CD4-positive, alpha-beta memory T cell (primary cell): ENCODE measurements at regions not wholly inside any gene's neighbourhood (a gene's known extent, or its start where the extent isn't known, plus 50 kb on each side); places are given as distances from the start of the nearest gene placed in this dataset.

Experiments
- CTCF ChIA-PET: fragments of 350-600 bp; sonication (Branson Sonifier 250); formaldehyde crosslinking; loops from one replicate; lab custom pipeline; 2021; ENCODE audit warnings: inconsistent platforms; ENCODE audit not compliant: partially characterized antibody; lab: Charles Lee
- POLR2A ChIA-PET: fragments of 350-600 bp; sonication (Branson Sonifier 250); formaldehyde crosslinking; loops from one replicate; lab custom pipeline; 2021; ENCODE audit not compliant: partially characterized antibody; lab: Charles Lee
- DNase-seq, 5 donors: peaks; one replicate each; pipeline versions ENCODE4 v3.0.0 to v3.0.0-alpha.2; 2020 to 2022; ENCODE audit warnings: mixed read lengths in 1 of 5
- H3K27ac ChIP-seq: one replicate; pipeline ENCODE4 v1.7.0; 2013; ENCODE audit warnings: low read depth, low read length
- H3K27me3 ChIP-seq: 2 replicates; pipeline ENCODE4 v1.7.0; 2013; ENCODE audit warnings: mild to moderate bottlenecking, low read length, moderate library complexity; ENCODE audit not compliant: insufficient read depth
- H3K36me3 ChIP-seq: 2 replicates; pipeline ENCODE4 v1.7.0; 2013; ENCODE audit warnings: mild to moderate bottlenecking, low read length, moderate library complexity; ENCODE audit not compliant: insufficient read depth
- H3K4me1 ChIP-seq: 2 replicates; pipeline ENCODE4 v1.7.0; 2013; ENCODE audit warnings: mild to moderate bottlenecking, low read length, moderate library complexity; ENCODE audit not compliant: insufficient read depth
- H3K4me3 ChIP-seq, 2 donors: one replicate each; pipeline ENCODE4 v1.7.0; 2013; ENCODE audit warnings: low read length in 2 of 2, mild to moderate bottlenecking in 1 of 2
- H3K9me3 ChIP-seq, 2 donors: one replicate each; pipeline ENCODE4 v1.7.0; 2013; ENCODE audit warnings: low read length in 2 of 2, control low read depth in 1 of 2; ENCODE audit not compliant: control insufficient read depth in 1 of 2
- H3K27ac Mint-ChIP-seq, 7 donors: one replicate each; pipeline ENCODE4 v1.8.0; 2020 to 2021; ENCODE audit warnings: mixed read lengths in 7 of 7, mild to moderate bottlenecking in 6 of 7, inconsistent platforms in 3 of 7, moderate library complexity in 3 of 7
- H3K27me3 Mint-ChIP-seq, 2 donors: one replicate each; pipeline ENCODE4 v1.8.0; 2020 to 2021; ENCODE audit warnings: mixed read lengths in 2 of 2
- H3K36me3 Mint-ChIP-seq, 2 donors: one replicate each; pipeline ENCODE4 v1.8.0; 2020 to 2021; ENCODE audit warnings: mixed read lengths in 2 of 2, inconsistent platforms in 1 of 2, mild to moderate bottlenecking in 1 of 2
- H3K4me1 Mint-ChIP-seq, 4 donors: one replicate each; pipeline ENCODE4 v1.8.0; 2020 to 2021; ENCODE audit warnings: mixed read lengths in 4 of 4, mild to moderate bottlenecking in 1 of 4
- H3K4me3 Mint-ChIP-seq, 8 donors: one replicate each; pipeline ENCODE4 v1.8.0; 2020 to 2021; ENCODE audit warnings: mixed read lengths in 8 of 8, mild to moderate bottlenecking in 7 of 8, moderate library complexity in 6 of 8, inconsistent platforms in 3 of 8
- H3K9me3 Mint-ChIP-seq, 8 donors: one replicate each; pipeline ENCODE4 v1.8.0; 2020 to 2021; ENCODE audit warnings: mixed read lengths in 8 of 8, mild to moderate bottlenecking in 5 of 8, inconsistent platforms in 3 of 8, moderate library complexity in 1 of 8
- intact Hi-C: fragments of 100-400 bp; cut with micrococcal nuclease; formaldehyde crosslinking; loops from one replicate; pipeline ENCODE4 v1.15.1; 2023

DNA sequence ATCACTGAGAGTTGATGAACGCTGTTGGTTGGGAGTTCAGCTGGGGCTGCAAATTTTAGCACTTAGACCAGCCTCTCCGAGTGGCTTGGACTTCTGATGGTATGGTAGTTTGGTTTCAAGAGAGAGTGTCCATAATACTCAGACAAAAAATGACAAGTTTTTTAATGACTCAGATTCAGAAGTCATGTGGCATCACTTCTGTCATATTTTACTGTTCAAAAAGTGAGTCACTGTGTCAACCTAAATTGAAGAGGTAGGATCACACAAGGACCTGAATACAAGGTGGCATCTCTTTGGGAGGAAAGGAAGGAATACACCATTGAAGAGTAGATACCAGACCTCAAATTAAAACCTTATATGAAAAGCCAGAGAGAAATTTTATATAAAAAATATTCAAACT is 99.1 kb upstream of the CHMP2B start:
- no peak overlapping the region for H3K27ac Mint-ChIP-seq
- no peaks in the 10 kb centered on the region for H3K36me3 Mint-ChIP-seq
- no peaks in the 10 kb centered on the region for H3K36me3 ChIP-seq
- intact Hi-C loops = no loop called here
- ChIA-PET CTCF (no interaction called here), POLR2A (no interaction called here)
- H3K4me1 Mint-ChIP-seq = no peaks in the 10 kb centered on the region
- H3K4me1 ChIP-seq = no peaks in the 10 kb centered on the region
- no peak for DNase-seq
- peaks cover 0 to 2% (median 0%) of the 10 kb centered on the region in 8 donors for H3K9me3 Mint-ChIP-seq
- no peak overlapping the region for H3K4me3 ChIP-seq
- H3K27me3 ChIP-seq = no peaks in the 10 kb centered on the region
- no peaks in the 10 kb centered on the region for H3K9me3 ChIP-seq
- H3K4me3 Mint-ChIP-seq = no peak overlapping the region
- no peak overlapping the region for H3K27ac ChIP-seq
- no peaks in the 10 kb centered on the region for H3K27me3 Mint-ChIP-seq

DNA sequence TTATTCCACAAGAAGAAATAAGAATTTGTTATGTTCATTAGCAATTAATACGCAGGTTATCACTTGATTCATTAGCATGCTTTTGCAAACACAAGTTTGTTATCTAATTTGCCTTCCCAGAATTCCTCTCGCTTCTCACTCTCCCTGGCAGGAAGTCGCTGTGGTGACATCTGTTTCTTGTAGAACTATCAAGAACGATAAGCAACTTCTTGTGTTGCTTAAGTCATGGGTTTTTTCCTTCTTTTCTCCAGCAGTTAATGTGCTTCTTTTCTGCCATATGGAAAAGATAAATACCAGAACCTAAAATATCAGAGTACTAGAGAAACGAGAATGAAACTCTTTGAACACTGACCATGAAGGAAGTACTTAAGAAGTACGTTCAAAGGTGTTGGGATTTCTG is 99.8 kb upstream of the CHMP2B start:
- no peaks in the 10 kb centered on the region for H3K27me3 ChIP-seq
- no peak overlapping the region for H3K4me3 ChIP-seq
- H3K4me1 ChIP-seq = no peaks in the 10 kb centered on the region
- intact Hi-C loops = no loop called here
- Mint-ChIP-seq H3K4me1 (no peaks in the 10 kb centered on the region), H3K4me3 (no peak overlapping the region), H3K27ac (no peak overlapping the region), H3K36me3 (no peaks in the 10 kb centered on the region), H3K27me3 (no peaks in the 10 kb centered on the region), H3K9me3 (peaks cover 0 to 2% (median 0%) of the 10 kb centered on the region in 8 donors)
- H3K9me3 ChIP-seq = no peaks in the 10 kb centered on the region
- H3K36me3 ChIP-seq = no peaks in the 10 kb centered on the region
- DNase-seq = no peak
- POLR2A ChIA-PET = no interaction called here
- CTCF ChIA-PET = no interaction called here
- H3K27ac ChIP-seq = no peak overlapping the region

DNA sequence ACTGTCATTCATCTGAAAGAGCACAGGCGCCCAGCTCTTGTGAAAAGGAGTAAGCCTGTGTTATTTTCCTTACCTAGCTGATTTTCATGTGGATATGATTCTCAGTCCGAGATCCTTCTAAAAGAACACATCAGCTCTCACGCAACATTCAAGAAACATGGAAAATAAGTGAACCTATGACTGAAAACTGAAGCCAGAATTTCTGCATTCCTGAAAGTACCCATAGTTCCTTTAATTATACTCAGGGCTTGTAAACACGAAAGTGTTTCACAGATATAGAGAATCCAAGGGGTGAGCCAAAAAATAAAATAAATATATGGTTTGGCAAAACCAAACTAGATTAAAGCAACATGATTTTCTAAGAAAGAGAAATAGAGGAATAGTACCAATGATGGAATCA is 100.8 kb upstream of the CHMP2B start:
- Histone ChIP-seq H3K4me3 (no peak overlapping the region), H3K27me3 (no peaks in the 10 kb centered on the region), H3K4me1 (no peaks in the 10 kb centered on the region), H3K36me3 (no peaks in the 10 kb centered on the region), H3K9me3 (no peaks in the 10 kb centered on the region), H3K27ac (no peak overlapping the region)
- H3K4me3 Mint-ChIP-seq = no peak overlapping the region
- no peaks in the 10 kb centered on the region for H3K36me3 Mint-ChIP-seq
- no peak overlapping the region for H3K27ac Mint-ChIP-seq
- no peaks in the 10 kb centered on the region for H3K4me1 Mint-ChIP-seq
- intact Hi-C loops = no loop called here
- ChIA-PET POLR2A (no interaction called here), CTCF (interaction anchor here (0.5 kb wide), 1 partner anchor 18 kb away, joined by 3 read pairs; no protein-coding TSS in a partner anchor)
- H3K27me3 Mint-ChIP-seq = no peaks in the 10 kb centered on the region
- peaks cover 0 to 2% (median 0%) of the 10 kb centered on the region in 8 donors for H3K9me3 Mint-ChIP-seq
- DNase-seq = no peak

DNA sequence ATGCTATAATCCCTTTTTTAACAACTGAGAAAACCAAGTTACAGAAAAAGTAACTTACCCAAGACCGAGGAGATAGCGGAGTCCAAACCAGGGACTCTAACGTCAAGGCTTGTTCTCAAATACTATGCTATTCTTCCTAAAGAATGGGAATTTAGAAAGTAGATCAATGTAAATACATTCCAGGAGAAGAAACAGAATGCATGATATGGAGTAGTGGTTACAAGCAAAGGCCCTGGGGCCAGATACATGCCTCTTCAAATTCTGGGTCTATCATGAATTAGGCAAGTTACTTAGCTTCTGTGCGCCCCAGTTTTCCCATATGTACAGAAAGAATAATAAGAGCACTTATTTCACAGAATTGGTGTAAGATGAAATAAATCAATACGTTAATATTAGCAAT is 102.0 kb upstream of the CHMP2B start:
- intact Hi-C loops = no loop called here
- no peaks in the 10 kb centered on the region for H3K36me3 Mint-ChIP-seq
- no peaks in the 10 kb centered on the region for H3K4me1 Mint-ChIP-seq
- H3K27me3 ChIP-seq = no peaks in the 10 kb centered on the region
- no peaks in the 10 kb centered on the region for H3K9me3 ChIP-seq
- H3K4me3 ChIP-seq = no peak overlapping the region
- H3K36me3 ChIP-seq = no peaks in the 10 kb centered on the region
- H3K27ac Mint-ChIP-seq = no peak overlapping the region
- no peaks in the 10 kb centered on the region for H3K27me3 Mint-ChIP-seq
- CTCF ChIA-PET = no interaction called here
- H3K27ac ChIP-seq = no peak overlapping the region
- no peak overlapping the region for H3K4me3 Mint-ChIP-seq
- POLR2A ChIA-PET = no interaction called here
- peaks cover 0 to 2% (median 0%) of the 10 kb centered on the region in 8 donors for H3K9me3 Mint-ChIP-seq
- no peak for DNase-seq
- no peaks in the 10 kb centered on the region for H3K4me1 ChIP-seq

DNA sequence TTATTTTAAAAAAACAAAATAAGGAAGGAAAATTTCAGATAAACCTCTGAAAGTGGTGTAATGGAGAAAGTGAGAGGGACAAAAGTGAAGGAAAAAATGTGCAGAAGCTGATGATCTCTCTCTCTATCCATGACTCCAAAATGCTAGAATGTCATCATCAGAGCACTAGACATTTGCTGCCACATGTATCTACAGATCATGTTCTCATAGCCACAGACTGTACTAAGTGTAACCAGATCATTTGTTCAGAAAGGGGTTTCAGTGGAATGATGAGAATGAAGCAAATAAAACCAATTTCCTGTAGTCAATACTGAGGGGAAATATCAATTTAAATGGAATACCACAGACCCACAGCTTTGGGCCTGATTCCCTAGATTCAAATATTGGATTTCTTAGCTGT is 104.3 kb upstream of the CHMP2B start:
- no peak overlapping the region for H3K27ac Mint-ChIP-seq
- H3K9me3 Mint-ChIP-seq = peaks cover 0 to 2% (median 0%) of the 10 kb centered on the region in 8 donors
- intact Hi-C loops = no loop called here
- no peak for DNase-seq
- H3K9me3 ChIP-seq = no peaks in the 10 kb centered on the region
- H3K4me3 Mint-ChIP-seq = no peak overlapping the region
- H3K36me3 ChIP-seq = no peaks in the 10 kb centered on the region
- no peaks in the 10 kb centered on the region for H3K4me1 ChIP-seq
- ChIA-PET CTCF (no interaction called here), POLR2A (no interaction called here)
- H3K4me1 Mint-ChIP-seq = no peaks in the 10 kb centered on the region
- H3K36me3 Mint-ChIP-seq = no peaks in the 10 kb centered on the region
- H3K27me3 Mint-ChIP-seq = no peaks in the 10 kb centered on the region
- no peak overlapping the region for H3K27ac ChIP-seq
- no peaks in the 10 kb centered on the region for H3K27me3 ChIP-seq
- no peak overlapping the region for H3K4me3 ChIP-seq

DNA sequence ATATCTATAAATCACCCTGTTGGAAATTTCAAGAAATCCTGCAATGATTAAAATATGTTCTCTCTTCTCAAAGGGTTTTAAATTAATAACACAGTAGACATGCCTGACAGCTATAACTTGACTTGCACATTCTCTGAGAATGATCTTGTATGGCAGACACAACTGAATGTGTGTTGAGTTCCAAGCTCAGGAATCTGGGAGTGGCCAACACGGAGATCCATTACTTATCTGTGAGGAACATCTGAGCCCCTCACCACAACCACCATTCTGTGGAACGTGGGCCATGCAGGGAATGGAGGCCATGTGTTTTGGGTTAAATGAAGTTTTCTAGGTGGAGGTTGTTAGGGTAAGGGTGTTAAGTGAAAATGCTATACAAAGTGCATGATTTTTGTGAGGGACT is 105.3 kb upstream of the CHMP2B start:
- Mint-ChIP-seq H3K4me3 (no peak overlapping the region), H3K36me3 (no peaks in the 10 kb centered on the region), H3K9me3 (peaks cover 0 to 2% (median 0%) of the 10 kb centered on the region in 8 donors), H3K4me1 (no peaks in the 10 kb centered on the region), H3K27me3 (no peaks in the 10 kb centered on the region), H3K27ac (no peak overlapping the region)
- POLR2A ChIA-PET = no interaction called here
- H3K4me3 ChIP-seq = no peak overlapping the region
- H3K36me3 ChIP-seq = no peaks in the 10 kb centered on the region
- CTCF ChIA-PET = no interaction called here
- no peak overlapping the region for H3K27ac ChIP-seq
- H3K27me3 ChIP-seq = no peaks in the 10 kb centered on the region
- intact Hi-C loops = no loop called here
- no peaks in the 10 kb centered on the region for H3K4me1 ChIP-seq
- DNase-seq = no peak
- H3K9me3 ChIP-seq = no peaks in the 10 kb centered on the region

DNA sequence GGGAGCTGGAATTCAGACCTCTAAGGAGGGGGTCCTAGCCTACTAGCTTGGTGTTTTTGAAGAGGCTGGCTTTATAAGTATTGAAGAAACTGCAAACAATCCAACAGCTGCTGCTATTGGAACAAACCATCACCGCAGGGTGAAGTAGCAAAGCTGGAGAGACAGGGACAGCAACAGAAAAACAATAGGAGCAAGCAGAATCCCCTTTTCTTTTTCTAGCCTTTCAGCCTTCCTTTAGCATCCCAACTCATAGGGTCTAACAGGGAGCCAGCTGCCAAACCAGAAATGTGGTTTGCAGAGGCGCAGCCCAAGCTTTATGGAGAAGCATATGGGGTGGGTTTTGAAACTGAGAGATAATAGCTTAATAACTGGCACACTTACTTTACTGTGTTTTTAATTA is 106.2 kb upstream of the CHMP2B start:
- no peak for DNase-seq
- intact Hi-C loops = no loop called here

DNA sequence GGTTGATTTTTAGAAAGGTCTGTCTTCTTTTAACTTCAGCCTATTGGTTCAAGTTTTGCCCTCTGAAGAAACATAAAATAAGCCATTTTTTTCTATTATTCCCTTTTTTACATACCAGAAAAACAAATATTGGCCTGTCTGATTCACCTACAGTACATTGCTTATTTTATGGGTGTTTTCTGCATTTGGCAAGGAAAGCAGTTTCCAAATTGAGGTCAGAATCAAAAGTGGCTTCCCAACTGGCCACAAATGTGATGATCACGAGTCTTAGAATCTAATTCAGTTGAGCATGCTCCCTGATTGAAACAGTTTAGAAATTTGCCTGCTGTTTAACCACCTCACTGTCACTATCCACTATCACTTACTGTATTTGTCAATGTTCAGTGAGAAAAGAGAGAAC is 106.9 kb upstream of the CHMP2B start:
- H3K4me1 Mint-ChIP-seq = no peaks in the 10 kb centered on the region

More for the DNA sequence above, 106.2 kb upstream of the CHMP2B start:
- CTCF ChIA-PET = no interaction called here
- H3K4me3 Mint-ChIP-seq = no peak overlapping the region
- no peak overlapping the region for H3K27ac Mint-ChIP-seq
- no peaks in the 10 kb centered on the region for H3K9me3 ChIP-seq
- no peak overlapping the region for H3K4me3 ChIP-seq
- no peak overlapping the region for H3K27ac ChIP-seq
- H3K9me3 Mint-ChIP-seq = no peaks in the 10 kb centered on the region
- no peaks in the 10 kb centered on the region for H3K27me3 ChIP-seq
- POLR2A ChIA-PET = no interaction called here
- no peaks in the 10 kb centered on the region for H3K36me3 Mint-ChIP-seq
- H3K4me1 Mint-ChIP-seq = no peaks in the 10 kb centered on the region
- H3K4me1 ChIP-seq = no peaks in the 10 kb centered on the region
- H3K36me3 ChIP-seq = no peaks in the 10 kb centered on the region
- H3K27me3 Mint-ChIP-seq = no peaks in the 10 kb centered on the region

More for the DNA sequence above, 106.9 kb upstream of the CHMP2B start:
- H3K4me3 ChIP-seq = no peak overlapping the region
- no peak overlapping the region for H3K27ac Mint-ChIP-seq
- no peaks in the 10 kb centered on the region for H3K9me3 Mint-ChIP-seq
- H3K27me3 ChIP-seq = no peaks in the 10 kb centered on the region
- no peaks in the 10 kb centered on the region for H3K4me1 ChIP-seq
- no peak overlapping the region for H3K27ac ChIP-seq
- intact Hi-C loops = no loop called here
- no peak overlapping the region for H3K4me3 Mint-ChIP-seq
- no peaks in the 10 kb centered on the region for H3K36me3 ChIP-seq
- H3K9me3 ChIP-seq = no peaks in the 10 kb centered on the region
- no peak for DNase-seq
- CTCF ChIA-PET = no interaction called here
- POLR2A ChIA-PET = no interaction called here
- H3K36me3 Mint-ChIP-seq = no peaks in the 10 kb centered on the region
- H3K27me3 Mint-ChIP-seq = no peaks in the 10 kb centered on the region
